SK-N-MC (cell line): ENCODE measurements at regions not wholly inside any gene's neighbourhood (a gene's known extent, or its start where the extent isn't known, plus 50 kb on each side); places are given as distances from the start of the nearest gene placed in this dataset.

Experiments used
- DNase-seq: peaks from one replicate; pipeline ENCODE4 v3.0.0-alpha.2; 2011; ENCODE audit warnings: low read depth, low spot score
- H3K27ac ChIP-seq: fragments of 200-600 bp; sonication (generic); 2 replicates; pipeline ENCODE4 v1.5.1; 2016; ENCODE audit warnings: mixed run types
- H3K36me3 ChIP-seq: fragments of 200-600 bp; sonication (generic); 2 replicates; pipeline ENCODE4 v1.6.1; 2017; ENCODE audit warnings: antibody characterized with exemption, low read length, mixed read lengths; ENCODE audit not compliant: insufficient read depth
- H3K4me3 ChIP-seq: fragments of 200-600 bp; sonication (generic); 2 replicates; pipeline ENCODE4 v1.5.1; 2016
- H3K9ac ChIP-seq: fragments of 200-600 bp; sonication (generic); 2 replicates; pipeline ENCODE4 v1.8.0; 2017; ENCODE audit warnings: mixed run types, mixed read lengths; ENCODE audit not compliant: insufficient read length
- H3K9me3 ChIP-seq: fragments of 200-600 bp; sonication (generic); 2 replicates; pipeline ENCODE4 v1.6.1; 2017; ENCODE audit warnings: low read depth, mild to moderate bottlenecking, antibody characterized with exemption, low read length, moderate library complexity, mixed read lengths
- EZH2 ChIP-seq: fragments of 200-600 bp; sonication (generic); IDR thresholded peaks from one replicate; pipeline ENCODE4 v1.6.1; 2017; ENCODE audit warnings: antibody characterized with exemption
- FOXP2 ChIP-seq: optimal IDR thresholded peaks from 2 replicates; pipeline ENCODE3; 2011; ENCODE audit warnings: mild to moderate bottlenecking, moderate library complexity; ENCODE audit not compliant: insufficient read depth; ENCODE audit errors: extremely low read length, control extremely low read depth
- POLR2AphosphoS5 ChIP-seq: IDR thresholded peaks from 2 replicates; pipeline ENCODE4 v1.6.1; 2012; ENCODE audit warnings: mild to moderate bottlenecking, low read depth, low read length, borderline replicate concordance

GRCh38 chr16:26546573-26546972 lies 520.2 kb upstream of the C16orf82 start:
- Histone ChIP-seq H3K9me3 (no peaks in the 10 kb centered on the region), H3K36me3 (no peaks in the 10 kb centered on the region), H3K27ac (no peak overlapping the region), H3K9ac (no peak overlapping the region), H3K4me3 (no peak overlapping the region)
- no peak for DNase-seq
- TF ChIP-seq FOXP2 (no peak), EZH2 (no peak), POLR2AphosphoS5 (no peak)

- no peak overlapping the region for H3K9ac ChIP-seq
- H3K27ac ChIP-seq = no peak overlapping the region
- H3K9me3 ChIP-seq = no peaks in the 10 kb centered on the region
- H3K36me3 ChIP-seq = no peaks in the 10 kb centered on the region
- no peak for DNase-seq
- TF ChIP-seq FOXP2 = no peak
- no peak for TF ChIP-seq EZH2
- TF ChIP-seq POLR2AphosphoS5 = no peak
- no peak overlapping the region for H3K4me3 ChIP-seq
Observed at GRCh38 chr16:26547681-26548080, 519.0 kb upstream of the C16orf82 start.

GRCh38 chr16:26550111-26550610 lies 516.6 kb upstream of the C16orf82 start:
- Histone ChIP-seq H3K27ac (no peak overlapping the region), H3K9me3 (no peaks in the 10 kb centered on the region), H3K4me3 (no peak overlapping the region), H3K9ac (no peak overlapping the region), H3K36me3 (no peaks in the 10 kb centered on the region)
- DNase-seq = no peak
- no peak for TF ChIP-seq EZH2
- TF ChIP-seq POLR2AphosphoS5 = no peak
- no peak for TF ChIP-seq FOXP2

- TF ChIP-seq FOXP2 = no peak
- TF ChIP-seq POLR2AphosphoS5 = no peak
- TF ChIP-seq EZH2 = no peak
- H3K27ac ChIP-seq = no peak overlapping the region
- DNase-seq = no peak
- H3K4me3 ChIP-seq = no peak overlapping the region
- no peaks in the 10 kb centered on the region for H3K9me3 ChIP-seq
- no peaks in the 10 kb centered on the region for H3K36me3 ChIP-seq
- H3K9ac ChIP-seq = no peak overlapping the region
Observed at GRCh38 chr16:26554030-26554429, 512.7 kb upstream of the C16orf82 start.

- Histone ChIP-seq H3K36me3 (no peaks in the 10 kb centered on the region), H3K27ac (no peak overlapping the region), H3K9me3 (no peaks in the 10 kb centered on the region), H3K9ac (no peak overlapping the region), H3K4me3 (no peak overlapping the region)
- no peak for TF ChIP-seq EZH2
- no peak for TF ChIP-seq FOXP2
- no peak for TF ChIP-seq POLR2AphosphoS5
- no peak for DNase-seq
Observed at GRCh38 chr16:26561303-26561702, 505.4 kb upstream of the C16orf82 start.

GRCh38 chr16:26563018-26563417 lies 503.7 kb upstream of the C16orf82 start:
- Histone ChIP-seq H3K27ac (no peak overlapping the region), H3K9ac (no peak overlapping the region), H3K9me3 (no peaks in the 10 kb centered on the region), H3K36me3 (no peaks in the 10 kb centered on the region), H3K4me3 (no peak overlapping the region)
- TF ChIP-seq FOXP2 = no peak
- DNase-seq = no peak

GRCh38 chr16:26567356-26567755 lies 499.4 kb upstream of the C16orf82 start:
- Histone ChIP-seq H3K27ac (no peak overlapping the region), H3K9ac (no peak overlapping the region), H3K4me3 (no peak overlapping the region), H3K9me3 (no peaks in the 10 kb centered on the region), H3K36me3 (no peaks in the 10 kb centered on the region)
- TF ChIP-seq FOXP2 (no peak), POLR2AphosphoS5 (no peak), EZH2 (no peak)
- DNase-seq = no peak

GRCh38 chr16:26569793-26570192 lies 496.9 kb upstream of the C16orf82 start:
- Histone ChIP-seq H3K36me3 (no peaks in the 10 kb centered on the region), H3K9ac (no peak overlapping the region), H3K27ac (no peak overlapping the region), H3K9me3 (no peaks in the 10 kb centered on the region), H3K4me3 (no peak overlapping the region)
- no peak for DNase-seq
- TF ChIP-seq FOXP2 = no peak
- no peak for TF ChIP-seq POLR2AphosphoS5

GRCh38 chr16:26578748-26579147 lies 488.0 kb upstream of the C16orf82 start:
- DNase-seq = no peak
- Histone ChIP-seq H3K36me3 (no peaks in the 10 kb centered on the region), H3K9me3 (no peaks in the 10 kb centered on the region), H3K4me3 (no peak overlapping the region), H3K27ac (no peak overlapping the region), H3K9ac (no peak overlapping the region)
- TF ChIP-seq EZH2 (no peak), FOXP2 (no peak), POLR2AphosphoS5 (no peak)
